Daoy (cell line): ENCODE measurements at regions not wholly inside any gene's neighbourhood (a gene's known extent, or its start where the extent isn't known, plus 50 kb on each side); places are given as distances from the start of the nearest gene placed in this dataset.
"Not testable (repeated sequence)": the region's sequence is repeated elsewhere in the genome, so short reads cannot be mapped to it uniquely, and the experiment has no call there.

Experiments
- DNase-seq: peaks from one replicate; pipeline ENCODE4 v3.0.0-alpha.2; 2015; ENCODE audit warnings: low read depth

- DNase-seq = no peak
Measured at GRCh38 chr5:85656050-85656449, 961.7 kb upstream of the COX7C start.

DNA sequence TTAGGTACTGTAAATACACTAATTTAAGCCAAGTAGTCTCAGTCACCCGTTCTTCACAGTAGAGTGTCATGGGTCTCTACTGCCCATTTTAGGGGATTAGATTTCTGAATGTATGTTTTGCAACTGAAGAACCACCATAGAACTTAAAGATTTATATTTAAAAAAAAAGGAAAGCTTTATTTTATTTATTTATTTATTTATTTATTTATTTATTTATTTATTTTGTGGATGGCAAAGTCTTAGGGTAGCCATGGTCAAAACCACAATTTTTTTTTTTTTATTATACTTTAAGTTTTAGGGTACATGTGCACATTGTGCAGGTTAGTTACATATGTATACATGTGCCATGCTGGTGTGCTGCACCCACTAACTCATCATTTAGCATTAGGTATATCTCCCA, 960.4 kb upstream of the COX7C start:
- DNase-seq = not testable (repeated sequence)

DNA sequence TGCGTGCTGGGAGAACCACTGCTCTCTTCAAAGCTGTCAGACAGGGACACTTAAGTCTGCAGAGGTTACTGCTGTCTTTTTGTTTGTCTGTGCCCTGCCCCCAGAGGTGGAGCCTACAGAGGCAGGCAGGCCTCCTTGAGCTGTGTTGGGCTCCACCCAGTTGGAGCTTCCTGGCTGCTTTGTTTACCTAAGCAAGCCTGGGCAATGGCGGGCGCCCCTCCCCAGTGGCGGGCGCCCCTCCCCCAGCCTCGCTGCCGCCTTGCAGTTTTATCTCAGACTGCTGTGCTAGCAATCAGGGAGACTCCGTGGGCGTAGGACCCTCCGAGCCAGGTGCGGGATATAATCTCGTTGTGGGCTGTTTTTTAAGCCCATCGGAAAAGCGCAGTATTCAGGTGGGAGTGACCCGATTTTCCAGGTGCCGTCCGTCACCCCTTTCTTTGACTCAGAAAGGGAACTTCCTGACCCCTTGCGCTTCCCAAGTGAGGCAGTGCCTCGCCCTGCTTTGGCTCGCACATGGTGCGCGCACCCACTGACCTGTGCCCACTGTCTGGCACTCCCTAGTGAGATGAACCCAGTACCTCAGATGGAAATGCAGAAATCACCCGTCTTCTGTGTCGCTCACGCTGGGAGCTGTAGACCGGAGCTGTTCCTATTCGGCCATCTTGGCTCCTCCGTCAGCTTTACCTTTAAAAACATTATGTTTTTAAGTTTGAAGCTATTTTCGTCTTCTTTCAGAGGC, 954.6 kb upstream of the COX7C start:
- not testable (repeated sequence) for DNase-seq

- DNase-seq = peak; percentile 7
Measured at GRCh38 chr5:85663708-85664031, 954.1 kb upstream of the COX7C start.

- no peak for DNase-seq
Measured at GRCh38 chr5:85670417-85670816, 947.3 kb upstream of the COX7C start.

DNA sequence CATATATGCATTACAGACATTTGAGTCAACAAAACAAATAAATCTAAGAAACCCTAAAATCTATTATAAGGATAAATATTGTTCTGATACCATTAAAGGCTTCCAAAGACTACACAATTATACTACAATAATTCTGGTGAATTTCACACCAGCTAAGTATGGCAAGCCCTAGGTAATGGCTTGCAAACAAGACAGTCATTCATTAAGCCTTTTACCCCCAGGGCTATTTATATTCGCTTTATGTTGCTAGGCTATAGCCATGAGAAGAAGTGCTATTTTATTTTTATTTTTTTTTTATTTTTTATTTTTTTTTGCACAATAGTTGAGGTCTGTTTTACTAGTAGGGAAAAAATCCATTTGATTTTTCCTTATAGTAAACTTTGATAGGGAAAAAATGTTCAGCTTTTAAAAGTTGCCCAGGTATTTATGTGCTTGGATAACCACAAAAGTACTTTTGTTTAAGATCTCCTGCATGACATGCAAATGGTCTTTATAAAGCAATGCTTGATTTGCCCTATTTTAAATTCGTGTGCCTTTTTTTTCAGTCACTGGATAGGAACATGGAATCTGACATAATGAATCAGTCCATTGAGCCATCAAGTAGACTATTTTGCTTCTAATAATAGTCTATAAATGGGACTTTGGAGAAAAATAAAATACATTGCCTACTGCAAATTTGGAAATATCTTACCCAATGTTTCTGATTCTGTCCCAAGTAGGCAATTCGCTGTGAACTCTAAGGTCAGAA, 946.3 kb upstream of the COX7C start:
- no peak for DNase-seq

- DNase-seq = no peak
Measured at GRCh38 chr5:85681871-85682270, 935.9 kb upstream of the COX7C start.

DNA sequence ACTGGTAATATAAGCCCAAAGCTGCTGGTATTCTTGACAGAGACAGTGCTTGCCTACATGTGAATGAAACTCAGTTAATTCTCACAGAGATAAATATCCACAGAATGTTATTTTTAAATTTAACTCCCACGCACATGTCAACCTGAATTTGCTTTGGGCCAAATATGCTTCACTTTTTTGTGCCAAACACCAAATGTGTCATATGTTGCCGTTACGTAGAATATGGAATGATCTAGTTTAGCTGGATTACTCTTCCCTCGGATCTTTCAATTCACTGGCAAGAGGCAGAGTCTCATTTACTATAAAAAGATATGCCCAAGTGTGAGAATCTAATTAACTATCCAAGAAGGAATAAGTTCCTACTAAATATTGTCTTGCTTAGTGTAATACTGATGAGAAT, 933.4 kb upstream of the COX7C start:
- DNase-seq = no peak

GRCh38 chr5:85703296-85703695, 914.4 kb upstream of the COX7C start:
- DNase-seq = no peak

DNA sequence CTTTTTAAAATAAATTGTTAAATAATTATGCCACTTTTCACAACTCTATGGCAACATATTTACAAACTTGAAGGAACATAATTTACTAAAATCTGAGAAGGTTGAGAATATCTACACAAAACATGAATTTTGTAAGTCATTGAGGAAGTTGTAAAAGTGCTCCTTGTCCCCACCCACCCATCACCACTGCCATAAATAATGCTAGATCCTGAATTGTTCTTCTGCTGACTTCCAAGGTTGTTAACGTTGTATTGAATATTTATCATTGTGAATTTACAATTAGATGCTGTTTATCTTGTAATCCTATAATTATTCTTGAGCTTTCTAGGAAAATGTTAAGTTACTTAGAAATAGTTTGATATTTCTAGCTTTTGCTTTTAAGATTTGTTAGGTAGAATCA, 908.0 kb upstream of the COX7C start:
- DNase-seq = no peak

DNA sequence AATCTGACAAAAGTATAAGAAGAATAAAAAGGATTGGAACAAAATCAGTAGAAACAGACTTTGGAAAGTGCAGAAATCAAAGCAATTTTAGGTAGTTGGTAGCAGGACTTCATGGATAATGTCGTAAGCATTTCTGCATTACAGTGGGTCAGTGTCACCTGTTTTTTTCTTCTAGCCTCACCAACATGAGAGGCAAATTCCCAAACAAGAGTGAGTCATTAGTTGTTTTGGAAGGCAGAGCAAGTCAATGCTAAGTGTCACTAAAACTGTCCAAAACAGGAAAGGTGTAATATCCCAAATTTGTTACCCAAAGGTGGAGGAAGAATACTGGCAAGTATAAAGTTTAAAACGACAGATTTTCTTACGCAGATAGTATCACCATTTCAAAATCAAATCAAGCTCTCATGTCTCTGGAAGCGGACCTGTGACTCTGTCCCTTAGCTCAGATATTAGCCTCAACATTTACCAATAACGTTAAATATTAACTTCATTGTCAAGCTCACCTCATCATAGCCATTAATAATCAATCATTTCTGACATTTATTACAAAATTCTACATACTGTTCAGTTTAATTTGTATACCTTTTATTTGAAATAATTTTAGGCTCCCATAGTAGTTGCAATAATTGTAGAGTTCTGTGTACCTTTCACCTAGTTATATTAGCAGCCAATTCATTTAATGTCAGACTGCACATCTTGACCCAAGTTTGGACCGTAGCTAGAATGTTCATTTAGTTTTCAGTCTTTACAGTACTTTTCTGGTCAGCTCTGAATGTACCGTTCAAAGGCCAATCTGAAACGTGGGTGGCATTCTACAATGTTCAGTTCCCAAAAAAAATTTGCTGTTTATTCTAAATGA, 901.2 kb upstream of the COX7C start:
- no peak for DNase-seq

- no peak for DNase-seq
Measured at GRCh38 chr5:85717203-85717563, 900.6 kb upstream of the COX7C start.

DNA sequence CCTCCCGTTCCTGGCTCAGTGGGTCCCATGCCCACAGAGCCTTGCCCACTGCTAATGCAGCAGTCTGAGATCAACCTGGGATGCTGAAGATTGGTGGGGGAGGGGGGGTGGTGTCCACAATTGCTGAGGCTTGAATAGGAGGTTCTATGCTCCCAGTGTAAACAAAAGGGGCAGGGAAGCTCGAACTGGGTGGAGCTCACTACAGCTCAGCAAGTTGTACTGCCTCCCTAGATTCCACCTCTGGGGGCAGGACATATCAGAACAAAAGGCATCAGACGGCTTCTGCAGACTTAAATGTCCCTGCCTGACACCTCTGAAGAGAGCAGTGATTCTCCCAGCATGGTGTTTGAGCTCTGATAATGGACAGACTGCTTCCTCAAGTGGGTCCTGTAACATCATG, 885.6 kb upstream of the COX7C start:
- DNase-seq = no peak

GRCh38 chr5:85741972-85742371, 875.8 kb upstream of the COX7C start:
- DNase-seq = no peak

GRCh38 chr5:85760519-85760918, 857.2 kb upstream of the COX7C start:
- DNase-seq = no peak

DNA sequence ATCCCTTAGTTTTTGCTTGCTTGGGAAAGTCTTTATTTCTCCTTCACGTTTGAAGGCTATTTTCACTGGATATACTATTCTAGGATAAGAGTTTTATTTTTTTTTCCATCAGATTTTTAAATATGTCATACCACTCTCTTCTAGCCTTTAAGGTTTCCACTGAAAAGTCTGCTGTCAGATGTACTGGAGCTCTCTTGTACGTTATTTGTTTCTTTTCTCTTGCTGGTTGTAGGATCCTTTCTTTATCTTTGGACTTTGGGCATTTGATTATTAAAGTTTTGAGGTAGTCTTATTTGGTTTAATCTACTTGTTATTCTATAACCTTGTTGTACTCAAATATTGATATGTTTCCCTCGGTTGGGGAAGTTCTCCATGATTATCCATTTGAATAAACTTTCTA, 848.4 kb upstream of the COX7C start:
- DNase-seq = no peak

- DNase-seq = no peak
Measured at GRCh38 chr5:85784746-85785145, 833.0 kb upstream of the COX7C start.

DNA sequence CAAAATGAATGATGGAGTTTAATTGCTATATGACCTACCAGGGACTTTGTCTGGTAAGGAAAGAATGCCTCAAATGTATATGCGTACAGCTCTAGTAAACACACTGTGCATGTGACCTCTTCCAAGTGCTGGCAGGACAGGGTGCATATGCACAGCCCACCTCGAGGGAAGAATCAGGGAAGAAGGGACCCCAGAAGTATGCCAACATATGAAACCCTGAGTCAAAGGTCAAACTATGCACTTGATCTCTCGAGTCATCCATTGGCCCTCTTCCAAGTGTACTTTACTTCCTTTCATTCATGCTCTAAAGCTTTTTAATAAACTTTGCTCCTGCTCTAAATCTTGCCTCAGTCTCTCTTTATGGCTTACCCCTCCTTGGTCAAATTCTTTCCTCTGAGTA, 804.6 kb upstream of the COX7C start:
- DNase-seq = no peak

DNA sequence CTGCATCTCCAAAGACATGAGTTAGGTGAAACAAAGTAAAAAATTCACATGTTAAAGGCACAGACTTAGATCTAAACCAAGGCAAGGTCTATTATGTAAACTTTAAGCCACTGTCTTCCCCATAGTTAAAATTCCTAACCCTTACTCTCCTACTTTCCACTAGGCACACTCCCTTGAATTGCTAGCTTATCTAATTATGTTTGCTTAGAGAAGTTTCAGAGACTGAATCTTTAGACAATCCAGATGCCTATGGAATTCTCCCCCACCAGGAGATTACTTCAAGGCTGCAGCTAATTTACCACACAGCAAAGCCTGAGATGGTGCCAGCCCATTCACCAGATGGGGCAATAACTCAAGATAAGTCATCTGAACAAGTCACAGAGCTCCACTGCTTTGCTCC, 803.1 kb upstream of the COX7C start:
- peak; percentile 32 for DNase-seq

DNA sequence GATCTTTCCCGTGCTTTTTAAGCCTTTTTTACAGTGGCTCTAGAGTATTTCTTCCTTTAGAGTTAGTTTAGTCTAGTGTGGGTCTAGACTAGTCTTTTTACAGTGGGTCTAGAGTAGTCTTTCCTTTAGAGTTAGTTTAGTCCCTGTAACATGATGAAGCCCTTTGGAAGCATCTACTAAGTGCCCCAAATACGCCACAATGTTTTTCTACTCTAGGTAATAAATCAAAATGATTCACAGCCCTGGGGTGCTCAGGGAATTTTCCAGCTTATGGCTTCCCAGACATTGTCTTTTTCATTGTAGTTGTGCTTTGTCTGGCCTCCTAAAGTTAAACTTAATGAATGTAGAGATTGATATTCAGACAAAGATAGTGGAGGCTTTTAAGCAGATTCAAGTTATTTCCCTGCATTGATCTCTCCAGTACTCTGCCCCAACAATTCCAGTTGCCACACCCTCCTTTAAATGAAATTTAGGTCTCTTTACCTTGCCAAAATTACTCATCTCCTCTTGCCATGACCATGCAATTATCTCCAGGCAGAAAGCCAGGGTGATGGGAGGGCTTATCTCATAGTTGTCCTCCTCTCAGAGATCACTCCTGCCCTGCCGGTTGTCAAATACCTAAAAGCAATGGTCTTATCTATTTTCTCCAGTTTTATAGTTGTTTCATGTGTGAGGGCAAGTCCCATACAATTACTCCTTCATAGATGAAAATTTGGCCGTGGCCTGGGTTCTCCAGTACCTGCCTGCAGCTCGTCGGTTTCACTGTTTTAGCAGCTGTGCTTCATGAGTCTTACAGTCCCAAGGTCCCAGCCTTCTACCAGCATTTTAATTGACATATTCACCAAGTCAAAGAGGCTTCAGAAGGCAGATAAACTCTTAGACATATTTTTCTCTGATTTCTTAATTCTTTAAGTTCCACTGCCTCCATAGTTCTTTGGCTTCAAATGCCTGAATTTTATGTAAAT, 794.0 kb upstream of the COX7C start:
- DNase-seq = peak; percentile 65

- no peak for DNase-seq
Measured at GRCh38 chr5:85838781-85839180, 779.0 kb upstream of the COX7C start.

- no peak for DNase-seq
Measured at GRCh38 chr5:85841653-85842052, 776.1 kb upstream of the COX7C start.
